Heart left ventricle (tissue), 16 donors: ENCODE measurements at regions not wholly inside any gene's neighbourhood (a gene's known extent, or its start where the extent isn't known, plus 50 kb on each side); places are given as distances from the start of the nearest gene placed in this dataset.

Source experiments
- ATAC-seq, 4 donors: fragments of 200-7000 bp; cut with Tn5 transposase; one replicate each; pipeline ENCODE4 v1.9.1; 2020 to 2022; ENCODE audit warnings: moderate library complexity in 4 of 4, mild to moderate bottlenecking in 3 of 4, moderate number of reproducible peaks in 1 of 4
- DNase-seq, 5 donors: peaks; one replicate each; pipeline ENCODE4 v3.0.0-alpha.2; 2020
- H3K27ac ChIP-seq, 12 donors: fragments of 200-600 bp; sonication (generic) in 4 of 12; one replicate each; pipeline versions ENCODE4 v1.5.0 to v1.8.0; 2016 to 2022; ENCODE audit warnings: mild to moderate bottlenecking in 2 of 12
- H3K27me3 ChIP-seq, 9 donors: fragments of 200-600 bp; sonication (generic) in 2 of 9; one replicate each; pipeline versions ENCODE4 v1.5.1 to v1.8.0; 2016 to 2022; ENCODE audit warnings: mild to moderate bottlenecking in 3 of 9
- H3K36me3 ChIP-seq, 9 donors: fragments of 200-600 bp; sonication (generic) in 2 of 9; one replicate each; pipeline versions ENCODE4 v1.5.0 to v1.8.0; 2018 to 2022; ENCODE audit warnings: mild to moderate bottlenecking in 2 of 9
- H3K4me1 ChIP-seq, 12 donors: fragments of 200-600 bp; sonication (generic) in 4 of 12; one replicate each; pipeline versions ENCODE4 v1.5.0 to v1.8.0; 2016 to 2022; ENCODE audit warnings: mild to moderate bottlenecking in 3 of 12
- H3K4me3 ChIP-seq, 12 donors: fragments of 200-600 bp; sonication (generic) in 4 of 12; one replicate each; pipeline versions ENCODE4 v1.5.0 to v1.8.0; 2017 to 2022; ENCODE audit warnings: mild to moderate bottlenecking in 9 of 12, moderate library complexity in 4 of 12
- H3K9me3 ChIP-seq, 12 donors: fragments of 200-600 bp; sonication (generic) in 4 of 12; one replicate each; pipeline versions ENCODE4 v1.5.0 to v1.8.0; 2016 to 2022; ENCODE audit warnings: mild to moderate bottlenecking in 1 of 12
- CTCF ChIP-seq, 12 donors: fragments of 200-600 bp; sonication (generic) in 4 of 12; IDR thresholded peaks; one replicate each; pipeline versions ENCODE4 v1.5.0 to v1.8.0; 2018 to 2022; ENCODE audit warnings: antibody characterized with exemption in 12 of 12, mild to moderate bottlenecking in 5 of 12
- POLR2A ChIP-seq, 2 donors: fragments of 450-650 bp; IDR thresholded peaks; one replicate each; pipeline ENCODE4 v1.6.1; 2017; ENCODE audit warnings: antibody characterized with exemption in 2 of 2, mild to moderate bottlenecking in 2 of 2, moderate library complexity in 2 of 2
- WGBS, 4 donors: extraction: QIAGEN DNeasy Blood & Tissue Kit in 2 of 4; methylation state at CpG; one replicate each; pipeline versions ENCODE4 v1.1.5 to v1.1.7; 2013 to 2018; 5-methylcytosine and 5-hydroxymethylcytosine counted together
- intact Hi-C, 10 donors: fragments of 100-400 bp; cut with DNase I; formaldehyde crosslinking; loops; one replicate each; pipeline versions ENCODE4 v1.11.1 to v1.14.2; 2022
- donor health status: ischemic (EF 13 %, LVEDD 7.1; RV severe dilation, severe dysfunction).
- donor health status: healthy with polysubstance abuse.
- donor health status: DM: no; HTN: yes; CAD: no.
- donor health status: DM: no; HTN: no; CAD: no.
- donor health status: ischemic (EF 25% LVEDD 6.9; RV normal size, moderate dysfunction).
- donor health status: ischemic (EF 25% LVEDD 5.7; RV mildly dilated, moderate dysfunction).
- donor health status: healthy.
- donor health status: DM: yes; HTN: yes; CAD: no.
- donor health status: ischemic (EF 35%, LVEDD 5.7; RV mildly dilated, moderate dysfunction).
- donor health status: nonischemic (EF 11% LVEDD 7.7; RV severe dilation, severe dysfunction).
- donor health status: DM: yes; HTN: yes; CAD: no.
- donor health status: PGD.
- donor health status: ischemic (EF 29% LVEDD 5.4; RV normal size, mild dysfunction).
- donor health status: nonischemic (EF 23%, LVEDD 6.1; RV moderate dilation, normal function).

GRCh38 chr14:58828298-58828697 is 190.5 kb downstream of the DACT1 start:
- 94 to 97% (median 96%) methylated on average over 14 to 15 of the region's 15 CpGs for WGBS, 4 donors
- ATAC-seq (no peak), DNase-seq (no peak)
- no peaks in the 10 kb centered on the region for H3K4me1 ChIP-seq
- no peaks in the 10 kb centered on the region for H3K27me3 ChIP-seq
- intact Hi-C loops = no loop called here
- H3K4me3 ChIP-seq = no peak overlapping the region
- TF ChIP-seq CTCF (IDR thresholded peaks at IDR 0.05) (no peak), POLR2A (IDR thresholded peaks at IDR 0.05) (no peak)
- peaks cover 0 to 9% (median 2%) of the 10 kb centered on the region in 12 donors for H3K9me3 ChIP-seq
- no peaks in the 10 kb centered on the region for H3K36me3 ChIP-seq
- H3K27ac ChIP-seq = no peak overlapping the region

- WGBS, 4 donors = 62 to 77% (median 71%) methylated on average over 3 of the region's 3 CpGs
- Histone ChIP-seq H3K27ac (no peak overlapping the region), H3K27me3 (no peaks in the 10 kb centered on the region), H3K4me1 (no peaks in the 10 kb centered on the region), H3K36me3 (no peaks in the 10 kb centered on the region), H3K9me3 (peaks cover 0 to 9% (median 2%) of the 10 kb centered on the region in 12 donors), H3K4me3 (no peak overlapping the region)
- ATAC-seq = no peak
- no peak for DNase-seq
- TF ChIP-seq CTCF (IDR thresholded peaks at IDR 0.05) (no peak), POLR2A (IDR thresholded peaks at IDR 0.05) (no peak)
- intact Hi-C loops = no loop called here
Measured at GRCh38 chr14:58829594-58829993, 191.8 kb downstream of the DACT1 start.

- Histone ChIP-seq H3K36me3 (no peaks in the 10 kb centered on the region), H3K4me3 (no peak overlapping the region), H3K9me3 (peaks cover 0 to 9% (median 2%) of the 10 kb centered on the region in 12 donors), H3K27me3 (no peaks in the 10 kb centered on the region), H3K27ac (no peak overlapping the region), H3K4me1 (no peaks in the 10 kb centered on the region)
- intact Hi-C loops = no loop called here
- ATAC-seq (no peak), DNase-seq (no peak)
- WGBS, 4 donors = 76 to 88% (median 80%) methylated on average over 2 of the region's 2 CpGs
- no peak for TF ChIP-seq CTCF (IDR thresholded peaks at IDR 0.05)
Measured at GRCh38 chr14:58830121-58830520, 192.4 kb downstream of the DACT1 start.

GRCh38 chr14:58832095-58832521 is 194.3 kb downstream of the DACT1 start:
- 58 to 71% (median 67%) methylated on average over 3 of the region's 3 CpGs for WGBS, 4 donors
- Histone ChIP-seq H3K4me3 (no peak overlapping the region), H3K36me3 (no peaks in the 10 kb centered on the region), H3K4me1 (no peaks in the 10 kb centered on the region), H3K27me3 (no peaks in the 10 kb centered on the region), H3K27ac (no peak overlapping the region), H3K9me3 (peaks cover 0 to 3% (median 0%) of the 10 kb centered on the region in 12 donors)
- DNase-seq (no peak), ATAC-seq (no peak)
- intact Hi-C loops = no loop called here
- TF ChIP-seq POLR2A (IDR thresholded peaks at IDR 0.05) = no peak
- TF ChIP-seq CTCF (IDR thresholded peaks at IDR 0.05) = no peak
